ENCODE measurements at regions not wholly inside any gene's neighbourhood (a gene's known extent, or its start where the extent isn't known, plus 50 kb on each side); places are given as distances from the start of the nearest gene placed in this dataset.

DNA sequence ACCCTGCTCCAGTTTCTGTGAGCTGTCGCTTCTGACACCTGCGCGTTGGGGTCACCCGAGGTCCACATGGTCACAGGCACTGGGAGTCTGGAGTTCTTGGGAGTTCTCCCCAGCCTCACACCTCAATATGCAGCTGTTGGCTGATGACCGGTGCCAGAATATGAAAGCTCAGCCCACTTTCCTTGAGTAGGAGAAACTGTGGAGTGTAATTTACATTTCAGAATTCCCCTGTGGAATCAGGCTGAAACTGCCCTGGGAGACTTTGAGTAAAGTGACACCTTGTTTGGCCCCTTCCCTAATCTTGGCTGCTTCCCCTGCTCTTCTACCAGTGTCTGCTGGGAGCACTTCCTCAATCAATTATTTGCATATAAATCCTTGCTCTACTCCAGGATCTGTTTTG lies 255.9 kb downstream of the NFKBIZ start:
- Histone ChIP-seq H3K4me3 (ENCODE audit: low read depth, low read length) (no peak overlapping the region), H3K9me3 (ENCODE audit: severe bottlenecking) (no peaks in the 10 kb centered on the region), H3K27me3 (ENCODE audit: insufficient read depth, low read depth, severe bottlenecking) (no peaks in the 10 kb centered on the region), H3K27ac (no peak overlapping the region), H3K36me3 (no peaks in the 10 kb centered on the region)
- TF ChIP-seq, protein P1, sequence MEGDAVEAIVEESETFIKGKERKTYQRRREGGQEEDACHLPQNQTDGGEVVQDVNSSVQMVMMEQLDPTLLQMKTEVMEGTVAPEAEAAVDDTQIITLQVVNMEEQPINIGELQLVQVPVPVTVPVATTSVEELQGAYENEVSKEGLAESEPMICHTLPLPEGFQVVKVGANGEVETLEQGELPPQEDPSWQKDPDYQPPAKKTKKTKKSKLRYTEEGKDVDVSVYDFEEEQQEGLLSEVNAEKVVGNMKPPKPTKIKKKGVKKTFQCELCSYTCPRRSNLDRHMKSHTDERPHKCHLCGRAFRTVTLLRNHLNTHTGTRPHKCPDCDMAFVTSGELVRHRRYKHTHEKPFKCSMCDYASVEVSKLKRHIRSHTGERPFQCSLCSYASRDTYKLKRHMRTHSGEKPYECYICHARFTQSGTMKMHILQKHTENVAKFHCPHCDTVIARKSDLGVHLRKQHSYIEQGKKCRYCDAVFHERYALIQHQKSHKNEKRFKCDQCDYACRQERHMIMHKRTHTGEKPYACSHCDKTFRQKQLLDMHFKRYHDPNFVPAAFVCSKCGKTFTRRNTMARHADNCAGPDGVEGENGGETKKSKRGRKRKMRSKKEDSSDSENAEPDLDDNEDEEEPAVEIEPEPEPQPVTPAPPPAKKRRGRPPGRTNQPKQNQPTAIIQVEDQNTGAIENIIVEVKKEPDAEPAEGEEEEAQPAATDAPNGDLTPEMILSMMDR (IDR thresholded peaks at IDR 0.05; ENCODE audit: low read depth, low read length): no peak
- no peak for DNase-seq

DNA sequence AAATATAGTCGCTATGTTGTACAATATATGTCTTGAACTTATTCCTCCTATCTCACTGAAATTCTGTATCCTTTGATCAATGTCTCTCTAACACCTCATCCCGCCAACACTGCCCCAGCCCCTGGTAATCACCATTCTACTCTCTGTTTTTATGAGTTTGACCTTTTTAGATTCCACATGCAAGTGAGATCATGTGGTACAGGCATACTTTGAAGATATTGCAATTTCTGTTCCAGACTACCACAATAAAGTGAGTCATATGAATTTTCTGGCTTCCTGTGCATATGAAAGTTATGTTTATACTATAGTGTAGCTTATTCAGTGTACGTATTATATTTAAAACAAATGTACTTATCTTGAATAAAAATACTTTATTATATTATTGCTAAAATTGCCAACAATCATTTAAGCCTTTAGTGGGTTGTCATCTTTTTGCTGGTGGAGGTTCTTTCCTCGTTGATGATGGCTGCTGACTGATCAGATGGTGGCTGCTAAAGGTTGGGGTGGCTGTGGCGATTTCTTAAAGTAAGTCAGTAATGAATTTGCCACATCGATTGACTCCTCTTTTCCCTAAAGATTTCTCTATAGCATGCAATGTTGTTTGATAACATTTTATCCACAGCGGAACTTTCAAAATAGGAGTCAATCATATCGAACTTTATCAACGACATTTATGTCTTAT lies 257.2 kb downstream of the NFKBIZ start:
- H3K36me3 ChIP-seq: no peaks in the 10 kb centered on the region
- H3K4me3 ChIP-seq (ENCODE audit: low read depth, low read length): no peak overlapping the region
- TF ChIP-seq, protein P1 (IDR thresholded peaks at IDR 0.05; ENCODE audit: low read depth, low read length): no peak
- no peaks in the 10 kb centered on the region for H3K27me3 ChIP-seq (ENCODE audit: insufficient read depth, low read depth, severe bottlenecking)
- H3K27ac ChIP-seq: no peak overlapping the region
- no peaks in the 10 kb centered on the region for H3K9me3 ChIP-seq (ENCODE audit: severe bottlenecking)
- no peak for DNase-seq

DNA sequence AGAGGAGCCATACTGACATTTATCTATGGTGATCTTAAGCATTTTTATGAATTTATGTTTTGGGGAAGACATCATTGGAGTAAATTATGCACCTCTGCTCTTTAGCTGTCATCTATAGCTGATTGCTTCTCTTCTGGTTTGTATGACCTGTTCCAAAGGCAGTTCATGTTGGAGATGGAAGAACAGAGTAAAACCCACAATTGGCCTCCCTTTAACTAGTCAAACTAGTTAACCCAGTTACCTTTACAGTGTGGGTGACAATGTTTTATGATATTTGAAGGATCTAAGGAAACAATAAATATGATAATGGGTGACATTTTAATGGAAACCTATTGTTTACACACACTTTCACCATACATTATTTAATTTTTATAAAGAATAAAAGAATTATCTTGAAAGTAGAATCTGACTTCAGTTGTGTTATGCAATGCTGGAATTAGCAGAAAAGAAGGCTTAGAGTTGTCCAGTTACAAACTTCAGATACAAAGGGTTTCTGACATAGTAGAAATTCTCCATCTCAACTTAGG lies 263.5 kb downstream of the NFKBIZ start:
- Histone ChIP-seq H3K36me3 (no peaks in the 10 kb centered on the region), H3K4me3 (ENCODE audit: low read depth, low read length) (no peak overlapping the region), H3K9me3 (ENCODE audit: severe bottlenecking) (no peaks in the 10 kb centered on the region), H3K27ac (no peak overlapping the region), H3K27me3 (ENCODE audit: insufficient read depth, low read depth, severe bottlenecking) (no peaks in the 10 kb centered on the region)
- TF ChIP-seq, protein P1 (IDR thresholded peaks at IDR 0.05; ENCODE audit: low read depth, low read length): no peak
- no peak for DNase-seq

DNA sequence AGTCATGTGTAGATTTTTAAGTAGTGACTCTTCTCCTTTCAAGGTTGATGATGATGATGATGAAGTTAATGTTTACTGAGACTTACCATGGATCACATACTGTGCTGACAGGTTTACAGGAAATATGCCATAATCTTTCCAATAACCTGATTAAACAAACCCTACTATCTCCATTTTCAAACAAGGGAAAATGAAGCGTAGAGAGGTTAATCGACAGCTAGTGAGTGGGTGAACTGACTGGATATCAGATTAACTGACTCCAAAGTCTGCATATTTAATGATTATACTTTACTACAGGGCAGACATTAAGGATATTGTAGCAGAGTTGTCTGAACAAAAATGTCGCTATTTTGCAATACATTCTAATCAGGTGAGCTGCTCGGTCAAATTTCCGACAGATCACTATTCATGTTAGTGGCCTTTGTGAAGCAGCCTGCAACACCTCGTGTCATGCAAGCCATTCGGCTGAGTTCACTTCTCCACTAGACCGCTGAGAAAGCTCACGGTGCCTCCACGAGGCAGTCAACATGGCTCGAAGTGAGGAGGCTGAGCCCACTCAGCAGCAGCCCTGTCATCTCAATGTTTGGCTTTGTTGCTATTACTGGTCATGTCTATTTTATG lies 264.2 kb downstream of the NFKBIZ start:
- DNase-seq: no peak
- Histone ChIP-seq H3K36me3 (no peaks in the 10 kb centered on the region), H3K4me3 (ENCODE audit: low read depth, low read length) (no peak overlapping the region), H3K27me3 (ENCODE audit: insufficient read depth, low read depth, severe bottlenecking) (no peaks in the 10 kb centered on the region), H3K27ac (no peak overlapping the region), H3K9me3 (ENCODE audit: severe bottlenecking) (no peaks in the 10 kb centered on the region)
- TF ChIP-seq, protein P1 (IDR thresholded peaks at IDR 0.05; ENCODE audit: low read depth, low read length): no peak

DNA sequence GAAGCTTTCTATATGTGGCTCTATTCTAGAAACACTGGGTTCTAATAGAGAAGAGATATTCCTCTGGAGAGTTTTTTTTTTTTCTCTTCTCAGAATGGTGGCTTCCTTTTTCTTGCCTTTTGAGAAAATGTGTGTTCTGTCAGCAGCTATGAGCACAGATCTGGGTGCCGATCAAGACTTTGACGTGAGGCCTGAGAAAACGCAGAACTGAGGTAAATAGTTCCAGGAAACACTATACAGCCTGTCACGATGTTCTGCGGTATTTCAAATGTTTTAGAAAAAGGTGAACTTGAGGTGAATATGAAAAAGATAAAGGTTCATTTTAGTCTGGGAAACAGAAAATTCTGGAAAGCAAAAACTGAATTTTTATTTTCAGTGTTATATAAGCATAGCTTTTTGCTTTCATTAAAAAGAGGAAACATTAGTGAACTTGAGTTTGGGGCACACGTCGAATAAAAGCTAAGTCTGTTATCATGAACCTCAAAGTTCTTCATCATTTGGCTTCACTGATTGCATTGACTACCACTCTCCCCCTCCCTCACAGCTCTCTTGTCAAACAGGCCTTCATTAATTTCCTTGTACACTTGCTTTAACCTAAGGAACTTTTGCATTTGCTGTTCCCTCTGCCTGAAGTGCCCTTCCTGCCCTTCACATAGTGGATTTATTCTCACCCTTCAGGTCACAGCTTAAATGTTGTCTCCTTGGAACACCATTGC lies 265.1 kb downstream of the NFKBIZ start:
- no peak overlapping the region for H3K27ac ChIP-seq
- DNase-seq: no peak
- H3K4me3 ChIP-seq (ENCODE audit: low read depth, low read length): no peak overlapping the region
- no peaks in the 10 kb centered on the region for H3K9me3 ChIP-seq (ENCODE audit: severe bottlenecking)
- H3K36me3 ChIP-seq: no peaks in the 10 kb centered on the region
- H3K27me3 ChIP-seq (ENCODE audit: insufficient read depth, low read depth, severe bottlenecking): no peaks in the 10 kb centered on the region
- TF ChIP-seq, protein P1 (IDR thresholded peaks at IDR 0.05; ENCODE audit: low read depth, low read length): no peak
